Right lobe of liver (tissue), 4 donors: ENCODE measurements at regions not wholly inside any gene's neighbourhood (a gene's known extent, or its start where the extent isn't known, plus 50 kb on each side); places are given as distances from the start of the nearest gene placed in this dataset.

ENCODE experiments used
- CTCF ChIP-seq, 4 donors: fragments of 200-600 bp in 3 of 4; fragments of 450-650 bp in 1 of 4; IDR thresholded peaks; one replicate each; pipeline versions ENCODE4 v1.5.1 to v1.8.0; 2016 to 2022; ENCODE audit warnings: antibody characterized with exemption in 4 of 4, mild to moderate bottlenecking in 2 of 4
- POLR2A ChIP-seq: fragments of 450-650 bp; IDR thresholded peaks from one replicate; pipeline ENCODE4 v1.6.1; 2017; ENCODE audit warnings: antibody characterized with exemption, mild to moderate bottlenecking
- donor health status: DM: no; HTN: no; CAD: no.
- donor health status: DM: no; HTN: no; CAD: no.
- donor health status: DM: no; HTN: yes; CAD: no.

GRCh38 chr11:37688456-37688855 is 1090.4 kb upstream of the RAG2 start:
- no peak for TF ChIP-seq POLR2A
- TF ChIP-seq CTCF (IDR thresholded peaks at IDR 0.05): no peak
